ENCODE measurements at regions not wholly inside any gene's neighbourhood (a gene's known extent, or its start where the extent isn't known, plus 50 kb on each side); places are given as distances from the start of the nearest gene placed in this dataset.
A peak's percentile ranks its signal among the peaks of the same experiment; 100 is the strongest.
"Not testable (repeated sequence)": the region's sequence is repeated elsewhere in the genome, so short reads cannot be mapped to it uniquely, and the experiment has no call there.

DNA sequence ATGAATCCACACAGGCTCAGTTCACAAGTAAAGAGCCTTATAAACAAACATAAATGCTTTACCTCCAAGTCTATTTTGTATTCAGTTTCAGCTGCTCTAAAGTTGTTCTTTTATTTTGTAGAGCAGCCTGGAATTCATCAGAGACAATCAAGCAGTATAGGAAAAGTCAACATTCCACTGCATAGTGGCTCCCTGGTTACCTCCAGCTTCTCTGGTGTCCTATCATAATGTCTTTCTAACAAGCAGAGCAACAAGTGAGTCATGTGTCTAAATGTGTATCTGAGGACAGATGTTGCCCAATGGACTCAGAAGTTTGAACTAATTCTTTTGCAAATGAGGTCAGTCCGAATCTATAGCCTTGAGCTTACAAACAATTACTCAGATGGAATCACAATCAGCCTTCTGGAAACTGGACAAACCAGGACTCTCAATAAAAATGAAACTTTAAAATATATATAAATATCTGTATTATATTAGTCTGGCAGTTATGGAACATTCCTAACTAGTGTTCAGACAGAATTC lies 292.0 kb upstream of the TOM1L1 start:
- H3K4me3 ChIP-seq (ENCODE audit: low read length): no peak overlapping the region
- DNase-seq (ENCODE audit: low read depth, low spot score): no peak

DNA sequence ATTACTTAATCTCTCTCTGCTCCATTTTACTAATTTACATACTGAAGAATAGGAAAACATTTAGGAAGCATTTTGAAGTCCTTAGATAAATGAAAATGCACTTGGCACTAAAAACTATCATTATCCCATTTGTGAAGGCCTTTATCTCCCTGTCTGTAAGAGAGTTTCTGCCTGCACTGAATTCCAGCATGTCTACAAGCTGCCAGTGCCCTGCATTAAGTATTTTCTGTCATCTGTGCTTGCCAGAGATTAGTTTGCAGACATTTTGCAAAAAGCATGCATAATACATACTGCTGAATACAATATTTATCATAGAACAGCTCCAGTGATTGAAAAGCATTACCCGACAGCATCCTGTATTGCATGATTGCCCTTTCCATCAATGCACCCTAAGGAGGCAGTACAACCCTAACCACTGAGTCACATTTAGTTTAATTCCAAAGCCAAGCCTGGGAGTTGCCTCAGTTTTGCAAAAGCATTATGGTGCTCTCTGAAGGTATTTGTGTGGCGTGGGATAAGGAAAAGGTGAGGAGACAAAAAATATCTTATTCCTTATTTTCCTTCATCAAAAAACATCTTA lies 280.2 kb upstream of the TOM1L1 start:
- no peak for DNase-seq (ENCODE audit: low read depth, low spot score)
- no peak overlapping the region for H3K4me3 ChIP-seq (ENCODE audit: low read length)

DNA sequence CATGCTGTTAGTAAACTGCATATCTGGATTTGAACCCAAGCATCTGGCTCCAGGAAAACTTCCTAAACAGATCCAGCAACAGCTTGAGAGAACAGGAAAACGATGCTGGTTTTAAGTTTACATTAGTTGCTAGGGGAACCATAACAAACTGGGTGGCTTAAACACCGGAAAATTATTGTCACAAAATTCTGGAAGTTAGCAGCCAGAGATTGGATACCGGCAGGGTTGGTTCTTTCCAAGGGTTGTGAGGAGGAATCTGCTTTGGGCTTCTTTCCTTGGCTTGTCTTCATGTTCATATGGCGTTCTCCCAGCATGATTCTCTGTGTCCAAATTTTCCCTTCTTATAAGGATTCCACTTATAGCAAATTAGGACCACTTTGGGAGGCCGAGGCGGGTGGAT lies 276.9 kb upstream of the TOM1L1 start:
- no peak for DNase-seq (ENCODE audit: low read depth, low spot score)

DNA sequence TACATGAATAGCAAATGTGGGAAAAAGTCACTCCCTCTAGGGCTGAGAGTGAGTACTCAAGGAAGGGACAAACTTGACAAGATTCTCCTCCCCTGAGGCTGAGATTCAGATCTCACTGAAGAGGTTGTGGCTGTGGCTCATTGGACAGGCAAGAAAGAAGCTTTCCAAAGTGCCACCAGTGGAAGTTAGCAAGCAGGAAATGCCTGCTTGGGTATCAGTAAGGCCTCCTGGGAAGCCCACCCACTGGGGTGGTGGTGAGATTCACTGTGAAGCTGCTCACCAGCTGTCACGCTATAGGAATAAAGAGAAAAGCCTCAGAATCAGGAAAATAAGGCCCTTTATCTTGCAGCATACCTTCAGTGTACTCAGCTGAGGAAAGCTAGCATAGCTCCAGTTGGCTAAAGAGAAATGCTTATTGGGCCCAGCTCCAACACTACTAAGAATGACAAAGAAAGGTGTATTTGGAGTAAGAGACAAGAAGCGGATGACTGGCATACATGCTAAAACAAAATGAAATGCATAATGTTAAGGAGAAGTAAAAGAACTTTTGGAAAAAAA lies 274.4 kb upstream of the TOM1L1 start:
- H3K4me3 ChIP-seq (ENCODE audit: low read length): no peak overlapping the region
- no peak for DNase-seq (ENCODE audit: low read depth, low spot score)

More for the DNA sequence above, 276.9 kb upstream of the TOM1L1 start:
- no peak overlapping the region for H3K4me3 ChIP-seq (ENCODE audit: low read length)

DNA sequence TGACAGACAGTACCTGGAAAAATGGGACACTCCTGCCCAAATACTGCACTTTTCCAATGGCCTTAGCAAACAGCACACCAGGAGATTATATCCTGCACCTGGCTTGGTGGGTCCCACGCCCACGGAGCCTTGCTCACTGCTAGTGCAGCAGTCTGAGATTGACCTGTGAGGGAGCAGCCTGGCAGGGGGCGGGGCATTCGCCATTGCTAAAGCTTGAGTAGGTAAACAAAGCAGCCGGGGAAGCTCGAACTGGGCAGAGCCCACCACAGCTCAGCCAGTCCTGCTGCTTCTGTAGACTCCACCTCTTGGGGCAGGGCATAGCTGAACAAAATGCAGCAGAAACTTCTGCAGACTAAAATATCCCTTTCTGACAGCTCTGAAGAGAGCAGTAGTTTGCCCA lies 261.2 kb upstream of the TOM1L1 start:
- not testable (repeated sequence) for H3K4me3 ChIP-seq (ENCODE audit: low read length); DNase-seq (ENCODE audit: low read depth, low spot score)

DNA sequence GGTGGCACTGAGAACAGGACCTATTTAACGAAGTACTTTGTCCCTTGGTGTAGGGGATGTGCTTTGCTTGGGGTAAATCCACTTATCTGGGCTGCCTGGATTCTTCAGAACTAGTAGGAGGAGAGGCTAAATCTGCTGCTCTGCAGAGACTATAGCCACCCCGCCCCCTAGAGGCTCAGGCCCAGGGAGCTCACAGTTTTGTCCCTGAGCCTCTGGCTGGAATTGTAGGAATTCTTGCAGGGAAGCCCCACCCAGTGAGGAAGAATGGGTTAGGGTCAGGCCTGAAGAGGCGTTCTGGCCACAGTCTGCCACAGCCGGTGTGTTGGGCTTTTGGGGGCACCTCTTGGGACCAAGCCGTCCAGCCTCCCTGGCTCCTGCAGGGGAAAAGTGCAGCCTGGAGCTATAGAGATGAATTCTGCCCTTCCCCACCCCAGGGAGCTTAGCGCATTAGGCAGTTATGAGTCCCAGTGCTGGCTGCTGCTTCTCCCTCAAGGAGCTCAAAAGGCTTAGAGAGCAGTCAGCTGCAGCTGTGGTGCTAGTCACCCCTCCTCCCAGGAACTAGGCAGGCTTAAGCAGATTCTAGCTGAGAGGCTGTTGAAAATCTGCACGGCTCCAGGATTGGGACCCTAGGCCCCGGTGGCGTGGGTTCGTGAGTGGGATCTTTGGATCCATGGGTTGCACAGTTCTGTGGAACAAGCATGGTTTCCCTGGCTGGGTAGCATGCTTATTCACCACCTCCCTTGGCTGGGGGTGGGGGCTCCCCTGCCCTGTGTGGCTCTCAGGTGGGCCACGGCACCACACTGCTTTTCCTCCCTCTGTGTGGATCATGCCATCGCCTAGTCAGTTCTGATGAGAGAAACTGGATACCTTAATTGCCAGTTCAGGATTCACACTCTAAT lies 237.4 kb upstream of the TOM1L1 start:
- DNase-seq (ENCODE audit: low read depth, low spot score): no peak
- no peak overlapping the region for H3K4me3 ChIP-seq (ENCODE audit: low read length)

DNA sequence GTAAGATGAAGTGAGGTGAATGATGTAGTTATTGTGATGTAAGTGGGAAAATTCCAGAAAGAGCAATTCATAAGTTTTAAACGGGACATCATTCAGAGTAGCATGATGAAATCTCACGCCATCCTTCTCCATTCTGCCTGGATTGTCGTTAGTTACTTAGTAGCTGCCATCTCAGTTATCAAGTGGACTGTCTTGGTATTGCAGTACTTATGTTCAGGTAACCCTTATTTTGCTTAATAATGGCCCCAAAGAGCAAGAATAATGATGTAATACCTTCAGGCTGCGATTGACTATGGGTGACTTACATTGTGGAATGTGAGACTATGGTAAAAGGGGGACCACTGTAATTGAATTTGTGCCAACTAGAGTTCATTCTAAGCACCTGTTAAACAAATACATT lies 234.1 kb upstream of the TOM1L1 start:
- H3K4me3 ChIP-seq (ENCODE audit: low read length): no peak overlapping the region

DNA sequence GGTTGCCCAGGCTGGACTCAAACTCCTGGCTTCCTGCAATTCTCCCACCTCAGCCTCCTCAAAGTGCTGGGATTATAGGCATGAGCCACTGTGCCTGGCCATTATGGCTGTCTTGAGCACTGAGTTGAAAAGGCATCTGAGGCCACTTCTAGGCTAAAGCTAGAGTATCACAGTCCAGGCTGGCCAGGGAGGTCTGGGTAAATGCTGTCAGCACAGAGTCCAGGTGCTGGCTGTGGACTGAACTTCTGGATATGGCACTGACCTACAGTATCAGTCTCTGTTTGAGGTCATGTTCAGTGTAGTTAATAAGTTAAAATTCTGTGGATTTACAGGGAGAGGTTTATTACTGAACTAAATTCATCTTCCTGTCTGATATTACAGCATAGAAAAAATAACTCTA lies 222.5 kb upstream of the TOM1L1 start:
- H3K4me3 ChIP-seq (ENCODE audit: low read length): no peak overlapping the region
- DNase-seq (ENCODE audit: low read depth, low spot score): no peak

More for the DNA sequence above, 234.1 kb upstream of the TOM1L1 start:
- DNase-seq (ENCODE audit: low read depth, low spot score): no peak

DNA sequence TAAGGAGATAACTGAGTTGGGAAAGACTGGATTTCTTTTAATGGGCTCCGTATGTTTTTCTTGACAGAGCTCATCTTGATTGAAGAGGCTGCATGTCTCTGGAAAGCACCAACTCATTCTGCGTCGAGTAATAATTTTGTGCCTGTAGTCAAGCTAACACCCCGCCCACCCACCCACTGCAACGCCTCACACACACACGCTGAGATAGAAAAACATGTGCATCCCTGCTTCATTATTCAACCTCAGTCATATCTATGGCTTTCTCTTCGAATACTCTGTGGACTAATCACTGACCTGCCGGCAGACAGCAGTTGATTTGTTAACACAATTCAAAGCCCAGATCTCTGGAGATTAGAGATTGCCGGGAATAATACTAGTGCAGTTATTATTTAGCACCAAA lies 220.2 kb upstream of the TOM1L1 start:
- no peak overlapping the region for H3K4me3 ChIP-seq (ENCODE audit: low read length)
- no peak for DNase-seq (ENCODE audit: low read depth, low spot score)

DNA sequence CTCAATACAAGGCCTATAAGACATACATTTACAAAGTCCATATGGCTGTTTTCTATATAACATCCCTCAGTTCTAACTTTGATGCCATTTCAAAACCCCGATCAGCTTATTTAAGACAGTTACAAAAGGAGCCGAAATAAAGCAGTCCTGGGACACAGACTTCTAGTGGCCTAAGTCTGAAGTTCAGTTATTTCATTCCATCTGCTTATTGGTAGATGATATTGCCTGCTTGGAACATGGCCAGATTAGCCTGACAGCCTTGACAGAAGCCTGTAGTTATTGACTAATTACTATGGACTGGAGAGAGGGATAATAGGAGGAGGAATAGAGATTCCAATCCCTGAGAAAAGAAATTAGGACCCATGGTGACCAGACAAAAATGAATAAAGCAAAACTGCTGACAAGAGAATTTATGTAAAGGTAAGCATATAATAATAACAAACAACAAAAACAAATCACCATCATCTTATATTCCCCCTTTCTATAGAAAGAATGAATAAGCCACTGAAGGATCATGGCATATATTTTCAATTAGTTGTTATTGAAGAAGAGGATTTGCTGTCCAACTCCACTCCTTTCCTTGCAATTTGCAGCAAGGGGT lies 206.3 kb upstream of the TOM1L1 start:
- no peak for DNase-seq (ENCODE audit: low read depth, low spot score)
- no peak overlapping the region for H3K4me3 ChIP-seq (ENCODE audit: low read length)

DNA sequence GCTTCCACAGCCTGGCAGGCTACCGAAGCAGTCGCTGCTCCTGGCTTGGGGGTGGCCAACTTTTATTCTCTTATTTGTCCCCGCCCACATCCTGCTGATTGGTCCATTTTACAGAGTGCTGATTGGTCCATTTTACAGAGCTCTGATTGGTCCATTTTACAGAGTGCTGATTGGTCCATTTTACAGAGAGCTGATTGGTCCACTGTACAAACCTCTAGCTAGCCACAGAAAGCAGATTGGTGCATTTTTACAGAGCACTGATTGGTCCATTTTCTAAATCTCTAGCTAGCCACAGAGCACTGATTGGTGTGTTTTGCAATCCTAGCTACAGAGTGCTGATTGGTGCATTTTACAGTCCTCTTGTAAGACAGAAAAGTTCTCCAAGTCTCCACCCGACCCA lies 187.9 kb upstream of the TOM1L1 start:
- not testable (repeated sequence) for H3K4me3 ChIP-seq (ENCODE audit: low read length); DNase-seq (ENCODE audit: low read depth, low spot score)

DNA sequence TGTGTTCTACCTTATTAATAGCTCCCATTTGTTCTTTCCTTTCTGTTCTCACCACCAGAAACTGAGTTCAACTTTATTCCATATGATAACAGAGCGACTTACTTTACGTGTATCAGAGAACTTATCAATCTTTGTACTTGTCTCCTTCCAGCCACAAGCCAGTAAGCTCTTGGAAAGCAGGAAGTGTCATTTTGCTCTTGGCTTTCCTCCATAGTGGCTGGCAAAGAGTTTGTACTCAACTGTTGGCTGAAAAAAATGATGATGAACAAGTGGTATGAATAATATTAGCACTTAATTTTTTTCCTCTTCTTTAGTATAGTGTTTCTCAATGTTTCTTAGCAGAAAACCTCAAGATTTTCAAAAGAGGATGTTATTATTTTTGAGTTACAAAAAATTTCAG lies 182.4 kb upstream of the TOM1L1 start:
- no peak for DNase-seq (ENCODE audit: low read depth, low spot score)

DNA sequence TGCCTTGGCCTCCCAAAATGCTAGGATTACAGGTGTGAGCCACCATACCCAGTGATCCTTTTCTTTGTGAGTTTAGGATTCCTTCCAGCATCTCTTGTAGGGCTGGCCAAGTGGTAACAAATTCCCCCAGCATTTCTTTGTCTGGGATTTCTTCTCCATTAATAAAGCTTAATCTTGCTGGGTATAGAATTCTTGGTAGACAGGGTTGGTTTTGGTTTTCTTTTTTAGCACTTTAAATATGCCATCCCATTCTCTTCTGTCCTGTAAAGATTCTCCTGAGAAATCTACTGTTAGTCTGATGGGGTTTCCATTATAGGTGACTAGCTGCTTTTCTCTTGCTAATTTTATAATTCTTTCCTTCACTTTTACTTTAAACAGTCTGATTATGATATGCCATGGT lies 173.0 kb upstream of the TOM1L1 start:
- no peak overlapping the region for H3K4me3 ChIP-seq (ENCODE audit: low read length)
- DNase-seq (ENCODE audit: low read depth, low spot score): no peak

More for the DNA sequence above, 182.4 kb upstream of the TOM1L1 start:
- H3K4me3 ChIP-seq (ENCODE audit: low read length): no peak overlapping the region

DNA sequence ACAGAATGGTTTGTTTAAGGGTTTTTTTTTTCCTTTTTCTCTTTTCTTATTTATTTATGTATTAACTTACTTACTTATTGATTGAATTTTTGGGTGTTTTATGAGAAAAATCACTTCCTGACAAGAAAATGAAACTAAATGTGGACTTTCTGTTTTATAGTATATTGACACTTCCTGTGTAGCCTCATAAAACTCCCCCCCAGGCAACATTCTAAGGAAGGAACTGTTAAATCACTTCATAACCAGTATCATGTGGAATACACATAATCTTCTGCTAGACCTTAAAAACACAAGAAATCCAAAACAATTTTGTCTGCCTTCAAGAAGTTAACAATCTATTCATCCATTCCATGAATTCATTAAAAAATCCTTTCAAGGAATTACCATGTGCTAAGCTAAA lies 164.1 kb upstream of the TOM1L1 start:
- peak; percentile 8 for DNase-seq (ENCODE audit: low read depth, low spot score)
- H3K4me3 ChIP-seq (ENCODE audit: low read length): no peak overlapping the region

DNA sequence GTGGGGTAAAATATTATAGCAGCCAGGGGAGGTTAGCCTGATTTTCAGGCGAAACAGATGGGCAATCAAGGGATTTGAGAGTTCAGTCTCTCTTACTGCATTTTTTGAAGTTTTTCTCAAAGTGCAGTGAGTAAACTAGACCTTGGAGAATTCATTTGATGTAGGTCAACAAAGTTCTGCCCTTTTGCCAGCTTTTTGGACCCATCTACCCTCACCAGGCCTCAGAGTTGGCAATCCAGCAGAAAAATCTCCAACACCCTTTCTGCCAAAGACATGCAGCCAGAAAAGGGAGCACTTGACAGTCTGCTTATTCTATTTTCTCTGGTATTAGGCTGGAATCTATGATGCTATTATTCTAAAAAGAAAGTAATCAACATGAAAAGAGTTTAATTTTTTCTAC lies 162.2 kb upstream of the TOM1L1 start:
- no peak overlapping the region for H3K4me3 ChIP-seq (ENCODE audit: low read length)
- no peak for DNase-seq (ENCODE audit: low read depth, low spot score)

DNA sequence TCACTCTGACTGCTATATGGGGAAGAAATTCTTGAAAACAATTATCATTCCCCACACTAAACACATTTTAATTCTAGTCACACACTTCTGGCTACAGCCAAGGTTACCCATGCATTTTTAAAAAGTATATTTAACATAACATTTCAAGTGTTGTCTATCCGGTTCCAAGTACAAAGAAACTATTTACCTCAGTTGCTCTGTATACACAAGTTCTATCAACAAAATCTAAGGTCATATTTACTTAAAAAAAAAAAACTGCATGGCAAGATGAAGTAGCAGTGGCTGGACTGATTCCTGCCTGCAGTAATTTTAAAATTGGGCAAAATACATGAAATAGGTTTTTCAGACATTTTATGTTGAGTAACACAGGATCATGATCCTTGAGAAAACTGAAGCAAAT lies 155.9 kb upstream of the TOM1L1 start:
- DNase-seq (ENCODE audit: low read depth, low spot score): no peak
- H3K4me3 ChIP-seq (ENCODE audit: low read length): no peak overlapping the region

DNA sequence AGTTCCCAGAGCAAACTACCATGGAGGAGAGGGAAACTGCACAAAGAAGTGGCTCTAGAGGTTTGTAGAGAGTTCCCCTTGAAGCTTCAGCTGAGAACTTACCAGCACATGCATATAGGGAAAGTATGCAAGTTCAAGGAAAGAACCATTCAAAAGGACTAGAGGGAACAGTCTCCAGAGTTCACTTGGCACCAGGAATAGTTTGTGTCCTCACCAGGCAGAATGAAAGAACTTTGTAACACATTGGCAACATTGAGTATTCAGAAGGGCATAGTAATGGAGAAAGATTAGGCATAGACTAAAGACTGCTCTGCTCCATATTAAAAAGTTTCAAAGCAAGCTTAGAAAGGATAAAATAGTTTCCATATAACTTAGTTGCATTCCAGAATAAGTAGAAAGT lies 155.4 kb upstream of the TOM1L1 start:
- no peak for DNase-seq (ENCODE audit: low read depth, low spot score)
- H3K4me3 ChIP-seq (ENCODE audit: low read length): no peak overlapping the region

DNA sequence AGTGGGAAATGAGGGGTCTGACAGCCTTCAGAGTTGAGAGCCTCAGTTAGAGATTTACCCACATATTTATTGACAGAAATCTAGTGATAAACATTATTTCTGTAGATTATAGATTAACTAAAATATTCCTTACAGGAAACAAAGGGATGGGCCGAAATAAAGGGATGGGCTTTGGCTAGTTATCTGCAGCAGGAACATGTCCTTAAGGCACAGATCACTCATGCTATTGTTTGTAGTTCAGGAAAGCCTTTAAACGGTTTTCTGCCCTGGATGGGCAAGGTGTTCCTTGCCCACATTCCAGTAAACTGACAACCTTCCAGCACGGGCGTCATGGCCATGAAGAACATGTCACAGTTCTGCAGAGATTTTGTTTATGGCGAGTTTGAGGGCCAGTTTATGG lies 154.8 kb upstream of the TOM1L1 start:
- no peak overlapping the region for H3K4me3 ChIP-seq (ENCODE audit: low read length)
- DNase-seq (ENCODE audit: low read depth, low spot score): no peak

DNA sequence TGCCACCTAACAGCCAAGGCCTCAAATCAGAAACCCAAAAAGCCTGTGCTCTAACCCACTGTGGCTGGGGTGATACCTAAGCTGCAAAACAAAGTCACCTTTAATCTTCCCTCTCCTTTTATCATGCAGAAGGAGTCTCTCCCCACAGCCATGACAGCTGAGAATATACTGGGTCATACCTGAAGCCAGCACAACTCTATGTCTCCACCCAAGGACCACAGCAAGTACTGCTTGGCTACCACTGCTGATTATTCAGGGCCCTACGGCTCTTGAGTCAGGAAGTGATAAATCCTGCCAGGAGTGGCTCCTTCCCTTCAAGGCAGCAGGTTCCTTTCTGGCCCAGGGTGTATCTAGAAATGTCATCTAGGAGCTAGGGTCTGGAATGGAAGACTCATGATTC lies 151.5 kb upstream of the TOM1L1 start:
- DNase-seq (ENCODE audit: low read depth, low spot score): no peak

DNA sequence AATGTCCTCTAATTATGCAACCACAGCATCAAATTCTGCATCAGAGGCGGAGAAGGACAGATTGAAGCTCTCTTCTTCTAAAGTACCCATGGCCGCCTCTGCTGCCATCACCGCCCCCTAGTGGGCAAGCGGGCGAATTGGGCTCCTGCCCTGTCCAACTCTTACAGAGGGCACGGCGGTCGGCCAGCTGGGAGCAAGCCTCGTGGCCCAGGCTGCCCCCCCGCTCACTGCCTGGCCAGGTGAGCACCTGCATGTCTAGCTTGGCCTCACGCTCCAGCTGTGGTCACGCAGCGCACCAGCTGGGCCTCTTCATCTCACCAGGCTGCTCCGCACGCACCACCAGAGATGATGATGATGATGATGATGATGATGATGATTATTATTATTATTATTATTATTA lies 146.1 kb upstream of the TOM1L1 start:
- DNase-seq (ENCODE audit: low read depth, low spot score): peak; percentile 21

More for the DNA sequence above, 151.5 kb upstream of the TOM1L1 start:
- no peak overlapping the region for H3K4me3 ChIP-seq (ENCODE audit: low read length)

More for the DNA sequence above, 146.1 kb upstream of the TOM1L1 start:
- no peak overlapping the region for H3K4me3 ChIP-seq (ENCODE audit: low read length)
